ENCODE measurements at regions not wholly inside any gene's neighbourhood (a gene's known extent, or its start where the extent isn't known, plus 50 kb on each side); places are given as distances from the start of the nearest gene placed in this dataset.

DNA sequence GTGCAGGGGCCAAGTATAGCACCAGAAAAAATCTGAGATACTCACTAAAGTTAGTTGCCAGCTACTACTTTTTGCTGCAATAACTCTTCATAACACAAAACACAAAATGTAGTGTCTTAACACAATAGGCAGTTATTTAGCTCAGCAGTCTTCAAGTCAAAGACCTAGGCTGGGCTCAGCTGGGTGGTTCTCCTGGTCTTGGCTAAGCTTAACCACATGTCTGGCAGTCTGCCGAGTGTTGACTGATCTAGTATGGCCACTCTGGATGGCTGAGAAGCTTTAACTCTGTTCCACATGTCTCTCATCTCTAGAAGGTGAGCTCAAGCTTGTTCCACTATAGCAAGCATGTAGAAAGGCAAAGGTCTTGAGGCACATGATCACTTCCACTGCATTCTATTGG, 451.6 kb downstream of the SOX11 start:
- TF ChIP-seq POLR2AphosphoS5 (IDR thresholded peaks at IDR 0.05) (no peak), POLR2A (IDR thresholded peaks at IDR 0.05) (no peak)
- TF ChIP-seq, protein P1, sequence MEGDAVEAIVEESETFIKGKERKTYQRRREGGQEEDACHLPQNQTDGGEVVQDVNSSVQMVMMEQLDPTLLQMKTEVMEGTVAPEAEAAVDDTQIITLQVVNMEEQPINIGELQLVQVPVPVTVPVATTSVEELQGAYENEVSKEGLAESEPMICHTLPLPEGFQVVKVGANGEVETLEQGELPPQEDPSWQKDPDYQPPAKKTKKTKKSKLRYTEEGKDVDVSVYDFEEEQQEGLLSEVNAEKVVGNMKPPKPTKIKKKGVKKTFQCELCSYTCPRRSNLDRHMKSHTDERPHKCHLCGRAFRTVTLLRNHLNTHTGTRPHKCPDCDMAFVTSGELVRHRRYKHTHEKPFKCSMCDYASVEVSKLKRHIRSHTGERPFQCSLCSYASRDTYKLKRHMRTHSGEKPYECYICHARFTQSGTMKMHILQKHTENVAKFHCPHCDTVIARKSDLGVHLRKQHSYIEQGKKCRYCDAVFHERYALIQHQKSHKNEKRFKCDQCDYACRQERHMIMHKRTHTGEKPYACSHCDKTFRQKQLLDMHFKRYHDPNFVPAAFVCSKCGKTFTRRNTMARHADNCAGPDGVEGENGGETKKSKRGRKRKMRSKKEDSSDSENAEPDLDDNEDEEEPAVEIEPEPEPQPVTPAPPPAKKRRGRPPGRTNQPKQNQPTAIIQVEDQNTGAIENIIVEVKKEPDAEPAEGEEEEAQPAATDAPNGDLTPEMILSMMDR (IDR thresholded peaks at IDR 0.05), result no peak
